ENCODE measurements at regions not wholly inside any gene's neighbourhood (a gene's known extent, or its start where the extent isn't known, plus 50 kb on each side); places are given as distances from the start of the nearest gene placed in this dataset.

DNA sequence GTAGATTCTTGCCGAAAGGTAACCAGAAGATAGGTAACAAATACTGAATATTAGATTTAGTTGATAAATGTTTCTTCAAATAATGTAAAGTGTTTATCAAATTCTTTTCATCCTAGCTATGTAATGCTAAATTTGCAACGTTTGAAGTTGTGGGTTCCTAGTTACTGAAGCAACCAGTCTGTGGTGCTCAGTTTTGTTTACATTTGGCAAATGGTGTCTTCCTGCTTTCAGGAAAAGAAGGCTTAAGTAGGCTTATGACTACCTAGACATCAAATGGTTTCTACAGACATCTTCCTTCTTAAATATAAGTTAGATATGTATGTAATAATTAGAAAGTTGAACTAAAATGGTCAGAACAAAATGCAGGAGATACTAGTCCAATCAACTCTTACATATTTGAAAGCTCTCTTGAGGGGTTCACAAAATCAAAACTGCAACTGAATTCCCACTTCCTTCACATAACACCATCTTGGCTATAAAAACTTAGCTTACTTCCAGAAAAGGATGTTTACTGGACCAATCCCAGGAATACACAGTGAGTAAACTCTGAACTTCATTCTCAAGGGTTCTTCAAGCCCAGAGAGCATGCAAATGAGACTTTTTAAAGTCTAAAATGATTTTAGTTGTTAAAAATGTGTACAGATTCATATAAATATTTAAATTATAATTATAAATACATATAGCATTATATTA is 125.7 kb upstream of the ITGA1 start:
- TF ChIP-seq, protein P1, sequence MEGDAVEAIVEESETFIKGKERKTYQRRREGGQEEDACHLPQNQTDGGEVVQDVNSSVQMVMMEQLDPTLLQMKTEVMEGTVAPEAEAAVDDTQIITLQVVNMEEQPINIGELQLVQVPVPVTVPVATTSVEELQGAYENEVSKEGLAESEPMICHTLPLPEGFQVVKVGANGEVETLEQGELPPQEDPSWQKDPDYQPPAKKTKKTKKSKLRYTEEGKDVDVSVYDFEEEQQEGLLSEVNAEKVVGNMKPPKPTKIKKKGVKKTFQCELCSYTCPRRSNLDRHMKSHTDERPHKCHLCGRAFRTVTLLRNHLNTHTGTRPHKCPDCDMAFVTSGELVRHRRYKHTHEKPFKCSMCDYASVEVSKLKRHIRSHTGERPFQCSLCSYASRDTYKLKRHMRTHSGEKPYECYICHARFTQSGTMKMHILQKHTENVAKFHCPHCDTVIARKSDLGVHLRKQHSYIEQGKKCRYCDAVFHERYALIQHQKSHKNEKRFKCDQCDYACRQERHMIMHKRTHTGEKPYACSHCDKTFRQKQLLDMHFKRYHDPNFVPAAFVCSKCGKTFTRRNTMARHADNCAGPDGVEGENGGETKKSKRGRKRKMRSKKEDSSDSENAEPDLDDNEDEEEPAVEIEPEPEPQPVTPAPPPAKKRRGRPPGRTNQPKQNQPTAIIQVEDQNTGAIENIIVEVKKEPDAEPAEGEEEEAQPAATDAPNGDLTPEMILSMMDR (IDR thresholded peaks at IDR 0.05 in 2 of 3, conservative IDR thresholded peaks at IDR 0.05 in 1 of 3; ENCODE audit: control insufficient read depth in 2 of 3, extremely low read depth in 1 of 3, insufficient read depth in 1 of 3, low read depth in 3 of 3, low read length in 3 of 3), result no peak
- no peak for TF ChIP-seq NR2C2 (IDR thresholded peaks at IDR 0.05; ENCODE audit: borderline replicate concordance, control insufficient read depth, insufficient read length, low read depth)
- TF ChIP-seq, protein P2, sequence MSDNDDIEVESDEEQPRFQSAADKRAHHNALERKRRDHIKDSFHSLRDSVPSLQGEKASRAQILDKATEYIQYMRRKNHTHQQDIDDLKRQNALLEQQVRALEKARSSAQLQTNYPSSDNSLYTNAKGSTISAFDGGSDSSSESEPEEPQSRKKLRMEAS (IDR thresholded peaks at IDR 0.05; ENCODE audit: low read depth, low read length), result no peak
